Kidney capillary endothelial cell (primary cell): ENCODE measurements at regions not wholly inside any gene's neighbourhood (a gene's known extent, or its start where the extent isn't known, plus 50 kb on each side); places are given as distances from the start of the nearest gene placed in this dataset.
"Not testable (repeated sequence)": the region's sequence is repeated elsewhere in the genome, so short reads cannot be mapped to it uniquely, and the experiment has no call there.

Source experiments
- DNase-seq: peaks from one replicate; pipeline ENCODE4 v3.0.0-alpha.2; 2018; ENCODE audit warnings: low spot score

DNA sequence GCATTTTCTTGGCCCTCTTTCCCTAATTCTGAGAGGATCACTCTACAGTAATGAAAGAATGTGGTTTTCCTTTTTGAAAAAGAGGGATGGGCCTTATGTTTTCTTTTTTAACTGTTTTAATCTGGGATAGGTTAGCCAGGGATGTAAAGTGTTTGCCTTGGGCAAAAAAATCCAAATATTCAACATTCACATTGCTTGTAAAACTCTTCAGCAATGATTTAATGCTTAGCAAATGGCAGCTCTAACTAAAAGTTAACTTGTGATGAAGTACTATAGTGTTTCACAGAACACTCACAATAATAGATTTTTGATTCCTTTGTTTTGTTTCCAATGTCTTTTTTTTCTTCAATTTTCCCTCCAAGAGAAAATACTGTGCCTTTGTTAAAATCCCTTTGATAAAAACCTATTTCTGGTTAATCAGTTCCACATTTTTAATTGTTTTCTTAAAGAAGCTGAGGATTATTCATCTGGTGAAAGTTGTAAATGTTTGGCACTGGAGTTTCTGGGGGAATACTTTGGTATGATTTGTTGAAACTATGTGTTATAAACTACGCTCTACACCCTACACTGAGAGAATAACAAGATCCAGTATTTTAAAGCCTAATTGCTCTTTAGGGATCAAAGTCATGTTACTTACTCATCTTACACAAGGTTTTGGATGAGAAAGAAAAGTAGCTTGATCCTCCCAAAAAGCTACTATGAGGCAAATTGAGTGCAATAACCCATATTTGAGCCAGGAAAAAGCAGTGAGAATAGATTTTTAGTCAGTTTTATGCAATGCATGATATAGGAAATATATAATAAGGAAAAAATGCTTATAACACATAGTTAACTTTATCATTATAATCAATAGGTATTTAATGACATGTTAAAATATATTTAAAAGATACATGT, 335.8 kb downstream of the EPHA7 start:
- DNase-seq, result no peak

GRCh38 chr6:93081901-93082300, 337.5 kb downstream of the EPHA7 start:
- no peak for DNase-seq

DNA sequence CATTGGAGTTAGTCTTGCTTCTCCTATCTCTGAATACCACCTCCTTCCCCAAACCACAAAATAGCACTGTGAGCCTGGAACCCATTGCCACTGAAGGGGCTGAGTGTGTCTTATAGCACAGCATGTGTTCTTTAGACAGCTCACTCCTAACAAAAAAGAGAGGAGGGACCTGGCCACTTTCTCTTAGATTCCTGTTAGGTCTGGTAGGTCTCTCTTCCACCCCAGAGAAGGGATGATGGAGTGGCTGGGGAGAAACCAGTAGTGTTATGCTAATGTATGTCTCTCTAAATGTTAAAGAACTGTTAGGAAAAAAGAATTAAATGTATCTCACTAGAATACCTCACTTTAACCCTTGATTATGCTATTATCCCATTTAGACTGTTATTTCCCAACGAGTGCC, 340.3 kb downstream of the EPHA7 start:
- DNase-seq, result no peak

- DNase-seq, result no peak
Observed at GRCh38 chr6:93073811-93074210, 345.5 kb downstream of the EPHA7 start.

GRCh38 chr6:93069856-93070255, 349.5 kb downstream of the EPHA7 start:
- no peak for DNase-seq

DNA sequence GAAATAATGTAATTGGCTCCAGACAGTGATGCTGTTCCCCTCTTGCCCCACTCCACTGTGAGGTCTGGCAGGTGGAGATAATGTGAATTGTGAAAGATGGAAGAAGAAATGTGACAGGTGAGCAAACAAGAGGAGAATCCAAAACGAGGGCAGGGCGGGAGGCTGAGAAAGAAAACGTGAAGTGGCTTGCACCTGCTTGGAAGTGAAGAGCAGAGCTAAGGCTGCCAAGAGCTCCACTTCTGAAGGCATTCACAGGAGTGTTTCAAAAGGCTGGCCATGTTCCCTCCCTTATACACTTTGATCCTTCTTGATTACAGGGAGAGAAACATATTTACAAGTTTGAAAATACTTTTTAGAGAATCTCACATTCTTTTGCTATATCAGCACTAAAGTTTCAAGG, 359.4 kb downstream of the EPHA7 start:
- no peak for DNase-seq

GRCh38 chr6:93057584-93057983, 361.8 kb downstream of the EPHA7 start:
- no peak for DNase-seq

- DNase-seq, result no peak
Observed at GRCh38 chr6:93048381-93048780, 371.0 kb downstream of the EPHA7 start.

GRCh38 chr6:93047033-93047432, 372.3 kb downstream of the EPHA7 start:
- DNase-seq, result no peak

DNA sequence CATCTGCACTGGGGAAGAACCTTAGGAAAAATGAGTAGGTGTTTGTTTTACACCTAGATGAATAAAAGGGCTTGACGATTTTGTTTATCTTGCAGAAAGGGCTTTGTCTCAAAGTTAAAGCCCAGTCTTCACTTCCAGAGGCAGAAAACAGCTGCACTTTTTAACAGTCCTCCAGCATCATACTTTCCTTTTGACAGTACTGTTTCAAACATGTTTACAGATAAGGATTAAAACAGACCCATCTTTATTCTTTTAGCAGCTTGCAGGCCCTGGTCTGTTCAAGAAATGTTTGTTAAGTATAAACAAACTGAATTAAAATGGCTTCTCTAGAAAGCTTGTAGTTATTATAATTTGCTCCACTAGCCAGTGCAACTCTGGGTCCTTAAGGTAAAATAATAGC, 374.2 kb downstream of the EPHA7 start:
- no peak for DNase-seq

- DNase-seq, result peak; percentile 82
Observed at GRCh38 chr6:93040375-93040774, 379.0 kb downstream of the EPHA7 start.

- peak; percentile 48 for DNase-seq
Observed at GRCh38 chr6:93036835-93037234, 382.5 kb downstream of the EPHA7 start.

DNA sequence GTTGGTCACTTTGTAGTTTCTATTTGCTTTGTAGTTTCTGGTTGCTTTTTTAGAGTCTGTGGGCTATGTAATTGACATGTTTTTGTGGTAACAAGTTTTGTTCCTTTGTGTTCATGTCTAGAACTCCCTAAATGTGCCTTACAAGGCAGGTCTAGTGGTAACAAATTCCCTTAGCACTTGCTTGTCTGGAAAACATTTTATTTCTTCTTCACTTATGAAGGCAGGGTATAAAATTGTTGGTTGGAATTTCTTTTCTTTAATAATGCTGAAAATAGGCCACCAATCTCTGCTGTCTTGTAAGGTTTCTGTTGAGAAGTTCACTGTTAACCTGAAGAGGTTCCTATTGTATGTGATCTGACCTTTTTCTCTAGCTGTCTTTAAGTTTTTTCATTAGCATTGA, 383.6 kb downstream of the EPHA7 start:
- no peak for DNase-seq

GRCh38 chr6:93021235-93021915, 398.0 kb downstream of the EPHA7 start:
- no peak for DNase-seq

- DNase-seq, result no peak
Observed at GRCh38 chr6:93017626-93018025, 401.7 kb downstream of the EPHA7 start.

GRCh38 chr6:93017213-93017612, 402.1 kb downstream of the EPHA7 start:
- peak; percentile 7 for DNase-seq

DNA sequence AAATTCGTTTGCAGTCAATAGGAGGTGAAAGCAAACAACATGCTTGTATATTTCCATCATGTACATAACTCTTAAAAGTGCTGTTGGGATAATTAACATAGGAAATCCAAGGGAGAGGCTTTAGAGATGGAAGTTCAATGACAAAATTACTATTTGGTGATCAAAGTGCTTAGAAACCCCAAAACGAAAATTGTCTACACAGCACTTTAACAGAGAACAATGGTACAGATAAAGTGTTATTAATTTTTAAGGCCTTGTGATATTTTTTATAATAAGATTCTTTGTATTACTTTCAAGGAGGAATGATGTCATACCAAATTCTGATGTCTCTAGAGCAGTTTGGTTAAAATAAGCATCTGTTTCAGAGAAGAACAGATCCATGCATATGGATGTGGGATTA, 406.3 kb downstream of the EPHA7 start:
- no peak for DNase-seq

- DNase-seq, result no peak
Observed at GRCh38 chr6:93008375-93008774, 411.0 kb downstream of the EPHA7 start.

DNA sequence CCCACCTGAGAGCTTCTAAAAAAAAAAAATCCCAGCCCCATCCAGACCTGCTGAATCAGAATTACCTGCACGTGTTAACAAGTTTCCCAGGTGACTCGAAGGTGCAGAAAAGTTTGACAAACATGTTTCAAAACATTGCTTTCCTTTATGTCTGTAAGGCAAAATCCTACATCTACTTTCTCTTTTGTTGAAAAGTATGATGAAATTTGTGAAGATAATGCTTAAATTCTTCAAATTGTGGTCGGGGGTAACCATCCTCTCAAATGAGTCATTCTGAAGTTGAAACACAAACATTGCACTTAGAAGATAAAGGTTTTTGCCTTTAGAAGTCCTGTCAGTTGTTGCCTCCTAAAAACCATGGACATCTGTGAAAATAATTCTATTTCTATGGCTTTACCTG, 429.7 kb downstream of the EPHA7 start:
- no peak for DNase-seq

GRCh38 chr6:92979281-92979680, 440.1 kb downstream of the EPHA7 start:
- no peak for DNase-seq

DNA sequence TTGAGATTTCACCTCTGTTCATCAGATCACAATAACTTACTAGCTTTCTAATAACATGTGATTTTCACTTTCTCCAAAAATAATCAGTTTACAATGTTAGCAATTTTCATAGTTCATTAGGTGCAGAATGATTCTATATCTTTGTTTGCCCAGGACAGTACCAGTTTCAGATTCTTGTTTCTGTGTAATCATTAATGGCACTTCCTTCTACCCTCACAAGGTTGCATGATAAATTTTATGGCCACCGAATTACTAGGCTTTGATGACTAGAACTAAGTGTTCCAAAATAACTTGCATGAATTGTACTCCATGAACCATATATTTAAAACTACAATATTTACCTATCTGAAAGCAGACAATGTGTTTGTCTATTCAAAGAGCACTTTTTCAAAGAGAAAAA, 442.3 kb downstream of the EPHA7 start:
- DNase-seq, result no peak

GRCh38 chr6:92967362-92967761, 452.0 kb downstream of the EPHA7 start:
- DNase-seq, result no peak

DNA sequence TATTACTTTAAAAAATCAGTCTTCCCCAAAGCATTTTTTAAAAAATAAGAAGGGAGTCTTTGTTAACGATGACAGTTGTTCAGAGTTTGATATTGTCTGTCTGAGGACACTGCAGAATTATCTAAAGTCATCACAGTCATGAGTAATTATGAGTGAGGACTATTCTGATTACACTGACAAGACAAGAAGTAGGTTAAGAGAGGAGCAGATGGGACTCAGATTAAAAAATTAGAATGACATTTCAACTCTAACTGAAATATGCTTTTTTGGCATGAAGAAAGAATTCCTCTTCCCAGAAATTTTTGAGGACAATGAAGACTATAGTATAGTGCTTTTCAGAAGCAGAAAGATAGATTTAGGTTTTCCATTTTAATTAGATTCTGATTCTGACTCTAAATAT, 456.5 kb downstream of the EPHA7 start:
- DNase-seq, result no peak

- DNase-seq, result not testable (repeated sequence)
Observed at GRCh38 chr6:92952111-92952510, 467.2 kb downstream of the EPHA7 start.
